ENCODE measurements at regions not wholly inside any gene's neighbourhood (a gene's known extent, or its start where the extent isn't known, plus 50 kb on each side); places are given as distances from the start of the nearest gene placed in this dataset.
"Not testable (repeated sequence)": the region's sequence is repeated elsewhere in the genome, so short reads cannot be mapped to it uniquely, and the experiment has no call there.

GRCh38 chr3:178340506-178340905 lies 195.7 kb upstream of the KCNMB2 start:
- no peak for DNase-seq (ENCODE audit: low read depth in 2 of 2)

GRCh38 chr3:178341636-178342035 lies 194.6 kb upstream of the KCNMB2 start:
- no peak for DNase-seq (ENCODE audit: low read depth in 2 of 2)

GRCh38 chr3:178342111-178342510 lies 194.1 kb upstream of the KCNMB2 start:
- no peak for DNase-seq (ENCODE audit: low read depth in 2 of 2)

- no peak for DNase-seq (ENCODE audit: low read depth in 2 of 2)
Measured at GRCh38 chr3:178343433-178344038, 192.7 kb upstream of the KCNMB2 start.

GRCh38 chr3:178345944-178346343 lies 190.3 kb upstream of the KCNMB2 start:
- no peak for DNase-seq (ENCODE audit: low read depth in 2 of 2)

GRCh38 chr3:178348561-178349217 lies 187.5 kb upstream of the KCNMB2 start:
- not testable (repeated sequence) for DNase-seq (ENCODE audit: low read depth in 2 of 2)

- DNase-seq (ENCODE audit: low read depth in 2 of 2) = not testable (repeated sequence)
Measured at GRCh38 chr3:178349218-178349596, 187.0 kb upstream of the KCNMB2 start.

GRCh38 chr3:178350763-178351162 lies 185.5 kb upstream of the KCNMB2 start:
- DNase-seq (ENCODE audit: low read depth in 2 of 2) = no peak

GRCh38 chr3:178352326-178353005 lies 183.8 kb upstream of the KCNMB2 start:
- DNase-seq (ENCODE audit: low read depth in 2 of 2) = no peak

GRCh38 chr3:178353006-178353694 lies 183.1 kb upstream of the KCNMB2 start:
- no peak for DNase-seq (ENCODE audit: low read depth in 2 of 2)

GRCh38 chr3:178359728-178360127 lies 176.5 kb upstream of the KCNMB2 start:
- no peak for DNase-seq (ENCODE audit: low read depth in 2 of 2)

- not testable (repeated sequence) for DNase-seq (ENCODE audit: low read depth in 2 of 2)
Measured at GRCh38 chr3:178363048-178363447, 173.2 kb upstream of the KCNMB2 start.

GRCh38 chr3:178367817-178368617 lies 168.2 kb upstream of the KCNMB2 start:
- no peak for DNase-seq (ENCODE audit: low read depth in 2 of 2)

GRCh38 chr3:178369006-178369405 lies 167.2 kb upstream of the KCNMB2 start:
- no peak for DNase-seq (ENCODE audit: low read depth in 2 of 2)

GRCh38 chr3:178369811-178370210 lies 166.4 kb upstream of the KCNMB2 start:
- DNase-seq (ENCODE audit: low read depth in 2 of 2) = no peak

GRCh38 chr3:178370387-178370786 lies 165.8 kb upstream of the KCNMB2 start:
- DNase-seq (ENCODE audit: low read depth in 2 of 2) = no peak

GRCh38 chr3:178381555-178381954 lies 154.7 kb upstream of the KCNMB2 start:
- DNase-seq (ENCODE audit: low read depth in 2 of 2) = no peak

GRCh38 chr3:178381971-178382448 lies 154.2 kb upstream of the KCNMB2 start:
- no peak for DNase-seq (ENCODE audit: low read depth in 2 of 2)

- DNase-seq (ENCODE audit: low read depth in 2 of 2) = no peak
Measured at GRCh38 chr3:178382449-178383061, 153.7 kb upstream of the KCNMB2 start.

GRCh38 chr3:178384321-178385230 lies 151.7 kb upstream of the KCNMB2 start:
- no peak for DNase-seq (ENCODE audit: low read depth in 2 of 2)

Data from stimulated activated CD4-positive, alpha-beta T cell treated with anti-CD3 and anti-CD28 coated beads, Interleukin-12 subunit alpha, Interleukin-12 subunit beta, amount 100 ng/mL, for 24 hours (primary cell).